ENCODE measurements at regions not wholly inside any gene's neighbourhood (a gene's known extent, or its start where the extent isn't known, plus 50 kb on each side); places are given as distances from the start of the nearest gene placed in this dataset.
"Not testable (repeated sequence)": the region's sequence is repeated elsewhere in the genome, so short reads cannot be mapped to it uniquely, and the experiment has no call there.

GRCh38 chr3:59246719-59247401 is 197.0 kb upstream of the CFAP20DC start:
- no peak for DNase-seq

DNA sequence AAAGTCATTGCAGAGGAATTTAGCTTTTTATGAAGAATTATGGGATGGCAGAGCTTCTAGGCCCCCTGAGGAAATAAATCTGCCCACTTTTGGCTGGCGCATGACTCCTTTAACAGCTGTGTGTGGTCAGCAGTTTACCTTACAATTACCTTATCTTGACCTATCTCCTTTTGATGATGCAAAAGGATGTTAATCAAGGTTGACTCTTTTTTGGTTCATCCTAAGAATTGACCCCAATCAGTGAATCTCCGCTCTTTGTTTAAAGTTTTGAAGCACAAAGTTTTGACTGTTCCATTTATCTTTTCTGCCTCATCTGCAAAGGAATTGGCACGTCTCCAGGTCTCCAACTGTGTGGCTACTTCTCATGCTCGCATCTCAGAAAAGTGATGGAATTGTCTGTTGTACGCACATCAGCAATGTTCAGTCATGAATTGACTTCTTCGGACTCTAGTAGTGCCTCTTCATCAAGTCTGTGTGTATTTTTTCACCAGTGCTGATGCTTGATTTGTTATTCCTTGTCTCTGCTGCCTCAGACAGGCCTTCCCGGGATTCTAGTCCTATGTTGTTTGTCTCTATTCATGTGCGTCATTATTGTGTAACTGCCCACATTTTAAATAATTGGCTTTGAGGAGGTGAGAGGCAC is 196.2 kb upstream of the CFAP20DC start:
- DNase-seq = no peak

DNA sequence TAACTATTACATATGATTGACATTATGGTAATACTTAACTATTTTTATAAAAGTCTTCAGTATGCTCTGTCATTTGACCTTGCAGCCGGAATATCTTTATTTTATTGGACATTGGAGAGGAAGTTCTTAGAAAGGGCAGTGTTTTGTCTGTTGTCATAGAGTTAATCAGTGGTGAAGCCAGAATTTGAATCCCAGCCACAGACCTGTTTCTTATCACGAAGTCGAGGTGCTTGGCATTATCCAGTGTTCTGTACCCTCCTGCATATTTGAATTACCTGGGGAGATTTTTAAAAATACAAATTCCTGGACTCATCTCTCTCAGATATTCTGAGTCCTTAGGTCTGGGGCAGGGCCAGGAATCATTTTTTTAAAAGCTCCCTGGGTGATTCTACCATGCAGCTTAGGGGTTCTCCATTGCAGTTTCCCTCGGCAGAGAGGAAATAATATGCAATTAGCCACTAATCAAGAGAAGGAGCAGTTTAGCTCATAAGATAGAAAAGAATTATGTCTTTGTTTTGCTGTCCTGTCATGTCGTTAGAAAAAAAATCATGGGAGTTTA is 195.6 kb upstream of the CFAP20DC start:
- no peak for DNase-seq

GRCh38 chr3:59244343-59244742 is 194.5 kb upstream of the CFAP20DC start:
- DNase-seq = no peak

DNA sequence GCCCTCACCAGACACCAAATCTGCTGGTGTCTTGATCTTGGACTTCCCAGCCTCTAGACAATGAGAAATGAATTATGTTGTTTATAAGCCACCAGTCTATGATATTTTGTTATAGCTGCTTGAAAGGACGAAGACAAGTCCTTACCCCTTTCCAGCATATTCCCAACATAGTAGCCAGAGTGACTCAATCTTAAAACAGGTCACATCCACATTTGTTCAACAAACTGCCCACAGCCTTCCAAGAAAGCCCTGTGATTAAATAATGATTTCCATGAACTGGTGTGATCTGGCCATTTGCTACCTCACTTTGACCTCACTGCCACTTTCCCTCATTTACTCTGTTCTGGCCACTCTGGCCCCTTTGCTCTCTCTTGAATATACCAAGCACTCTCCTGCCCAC is 193.7 kb upstream of the CFAP20DC start:
- DNase-seq = no peak

DNA sequence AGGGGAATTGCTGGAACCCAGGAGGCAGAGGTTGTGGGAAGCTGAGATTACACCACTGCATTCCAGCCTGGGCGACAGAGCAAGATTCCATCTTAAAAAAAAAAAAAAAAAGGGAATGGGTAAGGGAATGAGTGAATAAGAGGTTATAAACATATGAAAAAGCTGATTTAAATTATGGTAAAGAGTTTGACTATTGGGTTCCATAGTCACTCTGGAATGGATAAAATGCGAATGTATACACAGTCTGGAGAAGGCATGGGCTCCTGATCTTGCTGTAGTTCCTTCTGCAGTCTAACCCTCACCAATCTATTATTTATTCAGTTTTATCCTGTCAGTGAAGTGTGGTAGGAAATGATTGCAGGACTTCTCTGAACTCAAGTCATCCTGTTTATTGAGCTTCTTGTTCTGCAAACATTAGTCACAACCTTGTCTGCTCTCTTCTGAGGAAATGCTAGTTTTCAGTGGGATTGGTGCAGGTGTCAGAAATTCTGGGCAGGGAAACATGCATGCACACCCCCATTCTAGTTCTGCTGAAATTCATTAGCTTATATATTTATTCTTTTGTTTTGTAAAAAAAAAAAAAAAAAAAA is 190.9 kb upstream of the CFAP20DC start:
- DNase-seq = no peak

DNA sequence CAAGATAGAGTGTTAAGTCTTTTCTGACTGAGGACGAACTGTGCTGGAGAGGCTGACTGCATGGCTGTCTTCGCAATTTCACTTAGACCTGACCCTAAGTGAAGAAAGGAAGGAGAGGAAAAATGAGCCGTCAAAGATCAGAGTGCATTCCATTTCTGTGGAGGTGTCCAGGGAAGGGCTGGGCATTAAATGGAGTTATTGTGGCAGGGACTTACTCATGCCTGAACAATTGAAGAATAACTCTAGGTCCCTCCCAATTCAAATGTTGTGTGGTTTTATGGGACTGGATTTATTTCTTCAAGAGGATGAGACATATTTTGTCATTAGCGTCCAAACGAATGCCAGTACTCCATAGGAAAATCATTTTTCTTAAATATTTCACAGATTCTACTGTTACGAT is 187.3 kb upstream of the CFAP20DC start:
- DNase-seq = no peak

- DNase-seq = no peak
Observed at GRCh38 chr3:59235634-59236012, 185.8 kb upstream of the CFAP20DC start.

GRCh38 chr3:59234884-59235633 is 185.2 kb upstream of the CFAP20DC start:
- DNase-seq = no peak

DNA sequence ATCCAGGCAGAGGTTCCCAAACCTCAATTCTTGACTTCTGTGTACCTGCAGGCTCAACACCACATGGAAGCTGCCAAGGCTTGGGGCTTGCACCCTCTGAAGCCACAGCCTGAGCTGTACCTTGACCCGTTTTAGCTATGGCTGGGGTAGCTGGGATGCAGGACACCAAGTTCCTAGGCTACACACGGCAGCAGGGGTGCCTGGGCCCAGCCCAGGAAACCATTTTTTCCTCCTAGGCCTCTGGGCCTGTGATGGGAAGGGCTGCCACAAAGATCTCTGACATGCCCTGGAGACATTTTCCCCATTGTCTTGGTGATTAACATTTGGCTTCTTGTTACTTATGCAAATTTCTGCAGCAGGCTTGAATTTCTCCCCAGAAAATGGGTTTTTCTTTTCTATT is 180.6 kb upstream of the CFAP20DC start:
- not testable (repeated sequence) for DNase-seq

- DNase-seq = no peak
Observed at GRCh38 chr3:59213860-59214259, 164.0 kb upstream of the CFAP20DC start.

DNA sequence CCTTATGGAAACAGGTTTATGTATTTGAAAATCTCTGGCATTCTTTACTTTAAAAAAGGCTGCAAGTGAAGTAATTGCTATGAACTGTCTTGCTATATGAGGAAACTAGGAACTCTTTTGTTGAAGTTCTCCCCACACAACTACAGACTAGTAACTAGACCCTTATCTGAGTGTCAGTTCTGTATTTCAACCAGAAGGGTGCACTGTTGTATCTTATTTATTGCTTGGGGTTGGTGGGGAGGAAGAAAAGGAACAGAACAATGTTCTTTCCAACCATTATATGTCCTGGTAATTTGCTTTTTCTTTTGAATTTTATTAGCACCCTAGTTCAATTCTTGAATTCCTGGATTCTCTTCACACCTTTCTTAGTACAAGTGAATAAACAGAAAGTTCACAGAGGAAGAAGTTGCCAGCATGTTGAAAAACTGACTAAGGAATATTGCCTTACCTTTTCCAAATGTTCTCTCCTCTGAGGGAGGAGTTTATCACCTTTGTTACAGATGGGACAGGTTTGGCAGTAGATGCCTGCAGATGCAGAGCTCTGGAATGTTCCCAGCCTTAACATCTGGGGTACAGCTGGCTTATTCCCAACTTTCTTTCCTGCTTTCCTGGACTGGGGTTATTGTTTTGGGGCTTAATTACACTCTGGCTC is 162.4 kb upstream of the CFAP20DC start:
- peak; percentile 19 for DNase-seq

DNA sequence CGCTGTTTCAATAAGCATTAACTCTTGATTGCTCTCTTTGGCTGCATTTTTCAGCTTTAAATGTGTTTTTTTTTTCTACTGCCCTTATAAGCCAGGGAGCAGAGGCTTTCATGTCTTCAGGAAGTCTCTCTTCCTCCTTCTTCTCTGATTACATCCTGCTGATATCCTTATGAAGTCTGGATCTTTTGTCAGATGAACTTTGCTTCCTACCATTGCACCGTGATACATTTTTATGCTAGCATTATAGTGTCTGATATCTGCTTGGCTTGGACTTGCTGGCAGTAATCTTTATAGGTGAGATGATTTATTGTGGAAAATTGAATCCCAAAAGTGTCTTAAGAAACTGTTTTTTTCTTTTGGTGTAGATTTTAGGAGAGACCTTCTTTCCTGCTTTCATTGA is 160.4 kb upstream of the CFAP20DC start:
- DNase-seq = no peak

DNA sequence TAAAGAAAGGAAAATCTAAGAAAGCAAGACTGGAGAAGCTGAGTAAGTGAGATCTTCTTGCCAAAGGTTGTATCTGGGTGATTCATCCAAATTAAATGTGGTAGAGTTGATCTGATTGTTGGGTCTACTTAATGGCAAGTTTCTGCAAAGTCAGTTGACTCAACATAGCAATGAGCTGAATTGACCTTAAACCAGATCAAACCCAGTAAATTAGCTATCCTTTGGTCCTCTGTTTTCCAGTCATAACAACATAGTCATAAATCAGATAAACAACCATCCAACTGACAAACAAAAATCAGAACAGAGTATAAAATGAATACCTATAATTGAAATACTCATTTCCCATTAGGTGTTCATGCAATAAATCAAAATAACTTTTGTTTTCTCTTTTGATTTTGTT is 142.6 kb upstream of the CFAP20DC start:
- DNase-seq = no peak

DNA sequence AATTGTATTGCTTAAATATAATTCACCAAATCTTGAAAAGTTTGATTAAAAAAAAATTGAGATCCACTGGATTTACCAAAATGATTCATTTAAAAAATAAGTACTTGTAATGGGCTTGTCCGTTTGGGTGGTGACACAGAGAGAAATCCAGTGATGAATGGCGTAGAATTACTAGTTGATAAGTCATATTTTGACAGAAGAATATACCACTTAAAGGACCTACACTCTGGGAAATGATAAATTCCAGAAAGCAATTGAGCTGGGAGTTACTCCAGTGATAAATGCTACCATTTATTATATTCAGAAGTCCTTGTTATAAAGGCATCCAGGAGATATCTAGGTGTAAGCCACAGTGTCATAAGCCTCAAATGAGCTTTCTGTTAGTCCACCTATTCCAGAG is 141.8 kb upstream of the CFAP20DC start:
- DNase-seq = no peak

DNA sequence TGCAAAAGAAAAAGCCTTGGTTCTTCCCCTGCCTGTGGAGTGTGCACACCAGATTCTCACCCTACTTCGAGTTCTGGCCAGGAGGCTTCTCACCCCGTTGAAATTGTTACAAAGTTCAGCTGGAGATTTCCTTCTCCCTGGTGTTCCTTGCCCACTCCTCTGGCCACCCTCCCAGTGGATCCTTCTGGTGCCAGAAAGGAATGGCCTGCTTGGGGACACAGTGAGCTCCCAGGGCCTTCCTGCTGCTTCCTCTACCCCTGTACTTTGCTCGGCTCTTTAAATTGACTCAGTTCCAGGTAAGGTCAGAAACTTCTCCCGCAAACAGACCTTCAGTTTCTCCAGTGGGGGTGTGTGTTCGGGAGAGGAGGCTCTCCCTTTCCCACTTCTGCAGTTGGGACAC is 140.1 kb upstream of the CFAP20DC start:
- DNase-seq = no peak

- no peak for DNase-seq
Observed at GRCh38 chr3:59189526-59189925, 139.7 kb upstream of the CFAP20DC start.

DNA sequence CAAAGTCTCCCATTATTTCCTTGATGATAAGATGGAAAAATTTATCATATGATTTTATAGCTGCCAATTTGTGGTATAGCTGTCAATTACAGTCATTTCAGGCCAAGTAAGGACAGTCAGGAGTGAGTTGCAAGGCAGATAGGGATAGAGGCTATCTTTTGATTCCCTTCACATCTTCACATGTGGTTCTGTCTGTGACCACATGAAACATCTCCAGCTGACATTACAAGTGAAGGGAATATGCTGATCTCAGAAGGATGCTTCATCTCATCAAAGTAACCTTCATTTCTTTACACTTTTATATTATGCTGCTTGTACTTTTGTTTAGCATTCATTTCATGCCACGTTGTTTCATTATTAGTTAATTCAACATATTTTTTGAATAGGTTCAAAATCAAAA is 136.9 kb upstream of the CFAP20DC start:
- DNase-seq = no peak

- DNase-seq = no peak
Observed at GRCh38 chr3:59185591-59186369, 136.0 kb upstream of the CFAP20DC start.

DNA sequence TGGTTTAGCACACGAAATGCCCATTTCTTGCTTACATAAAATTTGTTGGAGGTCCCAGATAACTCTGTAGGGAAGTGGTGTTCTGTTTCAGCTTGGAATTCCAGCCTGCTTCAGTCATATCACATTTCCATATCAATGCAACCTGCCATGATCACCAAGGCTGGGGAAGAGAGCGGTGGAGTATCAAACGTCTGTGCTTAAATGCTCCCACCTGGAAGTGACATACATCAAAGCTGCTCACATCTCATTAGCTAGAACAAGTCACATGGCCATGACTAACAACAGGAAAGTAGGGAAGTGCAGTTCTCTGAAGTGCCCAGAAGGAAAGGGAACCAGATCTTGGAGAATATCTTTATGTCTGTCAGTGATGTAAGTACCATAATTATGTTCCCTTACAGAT is 130.2 kb upstream of the CFAP20DC start:
- no peak for DNase-seq

GRCh38 chr3:59178698-59179097 is 128.9 kb upstream of the CFAP20DC start:
- no peak for DNase-seq

GRCh38 chr3:59171491-59171890 is 121.7 kb upstream of the CFAP20DC start:
- DNase-seq = no peak

Measured in DMS79 (cell line).